K562 (cell line): ENCODE measurements at regions not wholly inside any gene's neighbourhood (a gene's known extent, or its start where the extent isn't known, plus 50 kb on each side); places are given as distances from the start of the nearest gene placed in this dataset.

ENCODE experiments used
- ATAC-seq: fragments of 200-7000 bp; cut with Tn5 transposase; 3 replicates; pipeline ENCODE4 v1.9.1; 2020; ENCODE audit warnings: moderate library complexity
- BruUV-seq: library from RNA; stranded (reverse); fragments of 400-500 nt; replicated peaks from 2 replicates; lab custom pipeline; 2021; lab: Mats Ljungman, UMichigan
- CTCF ChIA-PET: fragments of 300-600 bp; formaldehyde crosslinking; extraction: SDS; loops from one replicate; lab custom pipeline; 2021; ENCODE audit warnings: low intra/inter-chr PET ratio; lab: Yijun Ruan, JAX
- POLR2A ChIA-PET: fragments of 300-600, 350-650 bp; sonication (Branson Sonifier 250); formaldehyde crosslinking; extraction: SDS; loops from one replicate; lab custom pipeline; 2021; ENCODE audit warnings: antibody characterized with exemption, inconsistent platforms; lab: Yijun Ruan, JAX
- DNase-seq, 4 experiments: peaks; one replicate each; pipeline versions ENCODE4 v3.0.0 to v3.0.0-alpha.2; 2011 to 2018; ENCODE audit warnings: low spot score in 3 of 4, mixed read lengths in 3 of 4; ENCODE audit errors: extremely low read depth in 1 of 4
- FAIRE-seq: peaks from 2 replicates; lab custom pipeline; 2011; peaks lifted over from hg19 to GRCh38; lab: Jason Lieb, UNC
- H2AFZ ChIP-seq: 2 replicates; pipeline ENCODE4 v1.6.0; 2011; ENCODE audit warnings: low read depth, low read length, control low read depth, inconsistent platforms
- H3K27ac ChIP-seq: fragments of 200-600 bp; 3 replicates; pipeline ENCODE4 v1.8.0; 2011; ENCODE audit warnings: low read depth, mild to moderate bottlenecking, control low read depth, inconsistent platforms, low read length, moderate library complexity, mixed read lengths; ENCODE audit errors: extremely low read depth
- H3K27me3 ChIP-seq, 2 experiments: fragments of 300-600 bp in 1 of 2; 2 replicates in 1 of 2; 3 replicates in 1 of 2; pipeline versions ENCODE4 v1.6.0 to v1.8.0; 2011; ENCODE audit warnings: inconsistent platforms in 2 of 2, low read length in 2 of 2, mild to moderate bottlenecking in 1 of 2, mixed read lengths in 1 of 2, moderate library complexity in 1 of 2; ENCODE audit not compliant: control insufficient read depth in 2 of 2, insufficient read depth in 2 of 2
- H3K36me3 ChIP-seq: fragments of 300-600 bp; 3 replicates; pipeline ENCODE4 v1.8.0; 2011; ENCODE audit warnings: mild to moderate bottlenecking, low read length, inconsistent platforms; ENCODE audit not compliant: control insufficient read depth, insufficient read depth
- H3K4me1 ChIP-seq, 2 experiments: fragments of 200-600 bp in 1 of 2; replicated peaks in 1 of 2; 2 replicates in 1 of 2; 3 replicates in 1 of 2; pipeline versions ENCODE4 v1.5.1 to v1.8.0; 2011; ENCODE audit warnings: inconsistent platforms in 2 of 2, low read length in 2 of 2, mild to moderate bottlenecking in 1 of 2, mixed read lengths in 1 of 2, moderate library complexity in 1 of 2; ENCODE audit not compliant: control insufficient read depth in 2 of 2, insufficient read depth in 2 of 2
- H3K4me2 ChIP-seq: 2 replicates; pipeline ENCODE4 v1.6.1; 2011; ENCODE audit warnings: low read length, control low read depth, inconsistent platforms, mixed read lengths; ENCODE audit not compliant: insufficient read depth
- H3K4me3 ChIP-seq: fragments of 200-600 bp; sonication (generic), shearing (Covaris generic); 2 replicates; pipeline ENCODE4 v1.5.1; 2016; ENCODE audit warnings: control low read depth, inconsistent platforms
- H3K79me2 ChIP-seq: fragments of 200-600 bp; 3 replicates; pipeline ENCODE4 v1.8.0; 2011; ENCODE audit warnings: low read length, inconsistent platforms; ENCODE audit not compliant: control insufficient read depth, insufficient read depth
- H3K9ac ChIP-seq, 2 experiments: 2 replicates each; pipeline versions ENCODE4 v1.6.0 to v1.6.1; 2011; ENCODE audit warnings: low read depth in 2 of 2, low read length in 2 of 2, control low read depth in 1 of 2, inconsistent platforms in 1 of 2, mild to moderate bottlenecking in 1 of 2, mixed read lengths in 1 of 2; ENCODE audit not compliant: insufficient read depth in 1 of 2
- H3K9me1 ChIP-seq: one replicate; pipeline ENCODE4 v1.6.0; 2011; ENCODE audit warnings: inconsistent platforms, mild to moderate bottlenecking, low read length, moderate library complexity; ENCODE audit not compliant: control insufficient read depth, insufficient read depth
- H3K9me3 ChIP-seq: replicated peaks from 2 replicates; pipeline ENCODE4 v1.5.1; 2011; ENCODE audit warnings: low read depth, low read length, inconsistent platforms; ENCODE audit not compliant: control insufficient read depth, insufficient read depth
- H4K20me1 ChIP-seq: replicated peaks from 2 replicates; pipeline ENCODE4 v1.6.1; 2011; ENCODE audit warnings: low read length, inconsistent platforms, mixed read lengths; ENCODE audit not compliant: control insufficient read depth, insufficient read depth
- CHCHD3 ChIP-seq: fragments of 250-450 bp; sonication (Bioruptor Pico); IDR thresholded peaks from 2 replicates; pipeline ENCODE4 v2.1.2; 2022; ENCODE audit warnings: mild to moderate bottlenecking
- GATA2 ChIP-seq: sonication (generic); formaldehyde crosslinking; IDR thresholded peaks from 2 replicates; pipeline ENCODE4 v1.4.0; 2020; ENCODE audit warnings: mild to moderate bottlenecking, missing genetic modification reagents
- HDAC2 ChIP-seq: fragments of 450-650 bp; IDR thresholded peaks from 2 replicates; pipeline ENCODE4 v1.6.1; 2016; ENCODE audit warnings: mild to moderate bottlenecking
- HEY1 ChIP-seq: fragments of 250-450 bp; sonication (Bioruptor Pico); IDR thresholded peaks from 2 replicates; pipeline ENCODE4 v1.5.0; 2020; ENCODE audit warnings: mild to moderate bottlenecking, moderate library complexity, borderline replicate concordance
- NFE2 ChIP-seq: IDR thresholded peaks from 2 replicates; pipeline ENCODE4 v1.6.1; 2014; ENCODE audit warnings: antibody characterized with exemption, low read depth
- TEAD2 ChIP-seq: fragments of 450-650 bp; IDR thresholded peaks from 2 replicates; pipeline ENCODE4 v1.6.1; 2016; ENCODE audit warnings: missing genetic modification characterization, control low read depth, missing compliant biosample characterization
- ZBED1 ChIP-seq: IDR thresholded peaks from 2 replicates; pipeline ENCODE4 v1.6.1; 2014
- ZSCAN29 ChIP-seq: fragments of 450-650 bp; IDR thresholded peaks from 2 replicates; pipeline ENCODE4 v1.6.1; 2017
- WGBS: fragments of 100-300 bp; shearing (Covaris generic); methylation state at CpG from one replicate; pipeline ENCODE4 v1.1.6; 2016; ENCODE audit warnings: low coverage, mixed read lengths; ENCODE audit not compliant: insufficient coverage; ENCODE audit errors: missing lambda C conversion rate; 5-methylcytosine and 5-hydroxymethylcytosine counted together
- in situ Hi-C: fragments of 300-500 bp; cut with MboI; formaldehyde crosslinking; loops from 4 replicates; pipeline ENCODE4 v1.15.0; 2018; ENCODE audit warnings: inconsistent platforms, mixed read lengths
- intact Hi-C: fragments of 100-400 bp; cut with micrococcal nuclease; formaldehyde crosslinking; loops from 2 replicates; pipeline ENCODE4 v1.14.2; 2022

- H3K36me3 ChIP-seq, result no peaks in the 10 kb centered on the region
- POLR2A ChIA-PET, result no interaction called here
- no peaks in the 10 kb centered on the region for H3K9me1 ChIP-seq
- H3K4me3 ChIP-seq, result no peak overlapping the region
- WGBS, result 0% methylated on average over 2 of the region's 2 CpGs
- intact Hi-C loops, result no loop called here
- H3K27me3 ChIP-seq, result no peaks in the 10 kb centered on the region
- no peak overlapping the region for H2AFZ ChIP-seq
- no peaks in the 10 kb centered on the region for H3K4me1 ChIP-seq
- no peak overlapping the region for H3K9ac ChIP-seq
- CTCF ChIA-PET, result no interaction called here
- no peak overlapping the region for H3K27ac ChIP-seq
- no peak for DNase-seq
- no peaks in the 10 kb centered on the region for H3K79me2 ChIP-seq
- in situ Hi-C loops, result no loop called here
- no peaks in the 10 kb centered on the region for H3K9me3 ChIP-seq
- H4K20me1 ChIP-seq, result no peaks in the 10 kb centered on the region
- BruUV-seq, result no TSS peak
- ATAC-seq, result no peak
- TF ChIP-seq TEAD2, result no peak
- no peak for TF ChIP-seq HEY1
- no peak for TF ChIP-seq ZBED1
- TF ChIP-seq HDAC2, result no peak
- no peak for TF ChIP-seq GATA2
- TF ChIP-seq CHCHD3, result no peak
- no peak for TF ChIP-seq ZSCAN29
- no peak for TF ChIP-seq NFE2
- H3K4me2 ChIP-seq, result no peak overlapping the region
- peak; percentile 48 for FAIRE-seq
These were observed 308.7 kb downstream of the ANKRD30A start for GRCh38 chr10:37434091-37434490.
